ENCODE measurements at regions not wholly inside any gene's neighbourhood (a gene's known extent, or its start where the extent isn't known, plus 50 kb on each side); places are given as distances from the start of the nearest gene placed in this dataset.
"Not testable (repeated sequence)": the region's sequence is repeated elsewhere in the genome, so short reads cannot be mapped to it uniquely, and the experiment has no call there.

- in situ Hi-C loops (cut with MboI): no loop called here
- peaks cover 41% of the 10 kb centered on the region for H3F3A ChIP-seq (ENCODE audit: insufficient read depth)
- H3K27me3 ChIP-seq (replicated peaks; ENCODE audit: insufficient read depth): no peaks in the 10 kb centered on the region
- H3K79me2 ChIP-seq (ENCODE audit: insufficient read depth): peaks cover 77% of the 10 kb centered on the region
- H3K4me1 ChIP-seq (ENCODE audit: insufficient read depth): peaks cover 64% of the 10 kb centered on the region
- TF ChIP-seq EZH2phosphoT487 (IDR thresholded peaks at IDR 0.05; ENCODE audit: insufficient read depth, low read depth): no peak
- TF ChIP-seq EZH2 (IDR thresholded peaks at IDR 0.05; ENCODE audit: insufficient read depth, poor library complexity, severe bottlenecking): no peak
- peak; percentile 65 for DNase-seq
- WGBS, 2 experiments (ENCODE audit: low coverage in 1 of 2, low lambda C conversion rate in 2 of 2, missing lambda C conversion rate in 2 of 2): 69 to 91% methylated on average over 2 of the region's 2 CpGs
- peak overlapping the region; percentile 2; the same call in 1 of the 2 replicates for H3K27ac ChIP-seq
- no peak overlapping the region for H3K4me2 ChIP-seq (ENCODE audit: unreplicated experiment)
- no peaks in the 10 kb centered on the region for H3K9me3 ChIP-seq (ENCODE audit: low read depth)
- no peaks in the 10 kb centered on the region for H3K36me3 ChIP-seq (ENCODE audit: low read depth)
- no peak overlapping the region for H2AFZ ChIP-seq
- H3K9me2 ChIP-seq (ENCODE audit: insufficient read depth): no peaks in the 10 kb centered on the region
- no peaks in the 10 kb centered on the region for H4K20me1 ChIP-seq (ENCODE audit: insufficient read depth)
- no peak overlapping the region for H3K4me3 ChIP-seq
- H3K9ac ChIP-seq: no peak overlapping the region
Observed at GRCh38 chr14:61611880-61612630, 83.3 kb upstream of the HIF1A start.

GRCh38 chr14:61613006-61613405, 82.3 kb upstream of the HIF1A start:
- H4K20me1 ChIP-seq (ENCODE audit: insufficient read depth); H3K36me3 ChIP-seq (ENCODE audit: low read depth); H2AFZ ChIP-seq; H3K4me3 ChIP-seq; DNase-seq; H3K9me2 ChIP-seq (ENCODE audit: insufficient read depth); in situ Hi-C loops (cut with MboI); H3K9me3 ChIP-seq (ENCODE audit: low read depth); H3K27ac ChIP-seq; H3K27me3 ChIP-seq (replicated peaks; ENCODE audit: insufficient read depth); H3K4me2 ChIP-seq (ENCODE audit: unreplicated experiment); H3K9ac ChIP-seq: not testable (repeated sequence)
- 68% methylated on average over 4 of the region's 4 CpGs for WGBS, 2 experiments (ENCODE audit: low coverage in 1 of 2, low lambda C conversion rate in 2 of 2, missing lambda C conversion rate in 2 of 2)
- Histone ChIP-seq H3F3A (ENCODE audit: insufficient read depth) (peaks cover 43% of the 10 kb centered on the region), H3K4me1 (ENCODE audit: insufficient read depth) (peaks cover 66% of the 10 kb centered on the region), H3K79me2 (ENCODE audit: insufficient read depth) (peaks cover 82% of the 10 kb centered on the region)

GRCh38 chr14:61614693-61615092, 80.6 kb upstream of the HIF1A start:
- peaks cover 55% of the 10 kb centered on the region for H3K4me1 ChIP-seq (ENCODE audit: insufficient read depth)
- 97 to 98% methylated on average over 13 of the region's 13 CpGs for WGBS, 2 experiments (ENCODE audit: low coverage in 1 of 2, low lambda C conversion rate in 2 of 2, missing lambda C conversion rate in 2 of 2)
- in situ Hi-C loops (cut with MboI): no loop called here
- H3K4me2 ChIP-seq (ENCODE audit: unreplicated experiment): no peak overlapping the region
- H3K9me3 ChIP-seq (ENCODE audit: low read depth): no peaks in the 10 kb centered on the region
- no peak overlapping the region for H3K9ac ChIP-seq
- DNase-seq: no peak
- H3K36me3 ChIP-seq (ENCODE audit: low read depth): no peaks in the 10 kb centered on the region
- TF ChIP-seq EZH2 (IDR thresholded peaks at IDR 0.05; ENCODE audit: insufficient read depth, poor library complexity, severe bottlenecking) (no peak), EZH2phosphoT487 (IDR thresholded peaks at IDR 0.05; ENCODE audit: insufficient read depth, low read depth) (no peak)
- peaks cover 85% of the 10 kb centered on the region for H3K79me2 ChIP-seq (ENCODE audit: insufficient read depth)
- H3K4me3 ChIP-seq: no peak overlapping the region
- no peak overlapping the region for H3K27ac ChIP-seq
- no peak overlapping the region for H2AFZ ChIP-seq
- 0 out of 2 replicates have a peak, but pooled peaks cover 3% of the 10 kb centered on the region for H3K9me2 ChIP-seq (ENCODE audit: insufficient read depth)
- no peaks in the 10 kb centered on the region for H3K27me3 ChIP-seq (replicated peaks; ENCODE audit: insufficient read depth)
- no peaks in the 10 kb centered on the region for H4K20me1 ChIP-seq (ENCODE audit: insufficient read depth)
- H3F3A ChIP-seq (ENCODE audit: insufficient read depth): peaks cover 44% of the 10 kb centered on the region

- H3K9ac ChIP-seq: peak overlapping the region; percentile 53
- H3K4me1 ChIP-seq (ENCODE audit: insufficient read depth): peaks cover 59% of the 10 kb centered on the region
- peak overlapping the region; percentile 84 for H3K27ac ChIP-seq
- no peaks in the 10 kb centered on the region for H4K20me1 ChIP-seq (ENCODE audit: insufficient read depth)
- 75 to 77% methylated on average over 11 of the region's 11 CpGs for WGBS, 2 experiments (ENCODE audit: low coverage in 1 of 2, low lambda C conversion rate in 2 of 2, missing lambda C conversion rate in 2 of 2)
- H3K79me2 ChIP-seq (ENCODE audit: insufficient read depth): peaks cover 75% of the 10 kb centered on the region
- H3K9me3 ChIP-seq (ENCODE audit: low read depth): no peaks in the 10 kb centered on the region
- TF ChIP-seq EZH2phosphoT487 (IDR thresholded peaks at IDR 0.05; ENCODE audit: insufficient read depth, low read depth) (no peak), EZH2 (IDR thresholded peaks at IDR 0.05; ENCODE audit: insufficient read depth, poor library complexity, severe bottlenecking) (no peak)
- peak overlapping the region; percentile 71 for H3K4me2 ChIP-seq (ENCODE audit: unreplicated experiment)
- no peak for DNase-seq
- no peaks in the 10 kb centered on the region for H3K27me3 ChIP-seq (replicated peaks; ENCODE audit: insufficient read depth)
- no peaks in the 10 kb centered on the region for H3K36me3 ChIP-seq (ENCODE audit: low read depth)
- H2AFZ ChIP-seq: peak overlapping the region; percentile 64
- H3F3A ChIP-seq (ENCODE audit: insufficient read depth): peaks cover 53% of the 10 kb centered on the region
- H3K9me2 ChIP-seq (ENCODE audit: insufficient read depth): 0 out of 2 replicates have a peak, but pooled peaks cover 3% of the 10 kb centered on the region
- peak overlapping the region; percentile 24; the same call in 1 of the 2 replicates for H3K4me3 ChIP-seq
- in situ Hi-C loops (cut with MboI): no loop called here
Observed at GRCh38 chr14:61615743-61616523, 79.4 kb upstream of the HIF1A start.
